Tibial artery (tissue), 4 donors: ENCODE measurements at regions not wholly inside any gene's neighbourhood (a gene's known extent, or its start where the extent isn't known, plus 50 kb on each side); places are given as distances from the start of the nearest gene placed in this dataset.
A peak's percentile ranks its signal among the peaks of the same experiment; 100 is the strongest.

Experiments
- DNase-seq, 2 donors: peaks; one replicate each; pipeline ENCODE4 v3.0.0-alpha.2; 2019
- H3K27ac ChIP-seq, 2 donors: fragments of 200-600 bp; sonication (generic) in 1 of 2; 1 replicate in 1 of 2; 2 replicates in 1 of 2; pipeline ENCODE4 v1.5.1; 2018 to 2019; ENCODE audit warnings: mild to moderate bottlenecking in 1 of 2
- H3K27me3 ChIP-seq, 2 donors: fragments of 200-600 bp; sonication (generic) in 1 of 2; one replicate each; pipeline versions ENCODE4 v1.5.1 to v1.6.0; 2016 to 2019
- H3K36me3 ChIP-seq, 3 donors: fragments of 200-600 bp; sonication (generic) in 2 of 3; one replicate each; pipeline ENCODE4 v1.5.1; 2016 to 2019; ENCODE audit warnings: mild to moderate bottlenecking in 2 of 3
- H3K4me1 ChIP-seq, 4 donors: fragments of 200-600 bp; sonication (generic) in 2 of 4; 1 replicate in 3 of 4; 2 replicates in 1 of 4; pipeline ENCODE4 v1.5.1; 2016 to 2019
- H3K4me3 ChIP-seq, 2 donors: fragments of 200-600 bp; sonication (generic) in 1 of 2; 1 replicate in 1 of 2; 2 replicates in 1 of 2; pipeline ENCODE4 v1.5.1; 2018 to 2019; ENCODE audit warnings: mild to moderate bottlenecking in 2 of 2
- H3K9me3 ChIP-seq, 3 donors: fragments of 200-600 bp; sonication (generic) in 1 of 3; one replicate each; pipeline ENCODE4 v1.5.1; 2016 to 2019
- intact Hi-C: fragments of 100-400 bp; cut with DNase I; formaldehyde crosslinking; loops from one replicate; pipeline ENCODE4 v1.15.0; 2023; ENCODE audit warnings: low total_unique reads
- TF ChIP-seq, protein P1 (sequence below), 2 experiments: fragments of 200-600 bp in 1 of 2; fragments of 450-650 bp in 1 of 2; IDR thresholded peaks; one replicate each; pipeline ENCODE4 v1.5.1; 2017 to 2019; ENCODE audit warnings: antibody characterized with exemption in 2 of 2, mild to moderate bottlenecking in 1 of 2, moderate library complexity in 1 of 2

- TF ChIP-seq, protein P1, sequence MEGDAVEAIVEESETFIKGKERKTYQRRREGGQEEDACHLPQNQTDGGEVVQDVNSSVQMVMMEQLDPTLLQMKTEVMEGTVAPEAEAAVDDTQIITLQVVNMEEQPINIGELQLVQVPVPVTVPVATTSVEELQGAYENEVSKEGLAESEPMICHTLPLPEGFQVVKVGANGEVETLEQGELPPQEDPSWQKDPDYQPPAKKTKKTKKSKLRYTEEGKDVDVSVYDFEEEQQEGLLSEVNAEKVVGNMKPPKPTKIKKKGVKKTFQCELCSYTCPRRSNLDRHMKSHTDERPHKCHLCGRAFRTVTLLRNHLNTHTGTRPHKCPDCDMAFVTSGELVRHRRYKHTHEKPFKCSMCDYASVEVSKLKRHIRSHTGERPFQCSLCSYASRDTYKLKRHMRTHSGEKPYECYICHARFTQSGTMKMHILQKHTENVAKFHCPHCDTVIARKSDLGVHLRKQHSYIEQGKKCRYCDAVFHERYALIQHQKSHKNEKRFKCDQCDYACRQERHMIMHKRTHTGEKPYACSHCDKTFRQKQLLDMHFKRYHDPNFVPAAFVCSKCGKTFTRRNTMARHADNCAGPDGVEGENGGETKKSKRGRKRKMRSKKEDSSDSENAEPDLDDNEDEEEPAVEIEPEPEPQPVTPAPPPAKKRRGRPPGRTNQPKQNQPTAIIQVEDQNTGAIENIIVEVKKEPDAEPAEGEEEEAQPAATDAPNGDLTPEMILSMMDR (IDR thresholded peaks at IDR 0.05), result no peak
- Histone ChIP-seq H3K27me3 (no peaks in the 10 kb centered on the region), H3K36me3 (no peaks in the 10 kb centered on the region), H3K9me3 (no peaks in the 10 kb centered on the region), H3K27ac (peak overlapping the region in 1 of 2 donors; percentile 23), H3K4me1 (peaks cover 0 to 30% (median 2%) of the 10 kb centered on the region in 4 donors), H3K4me3 (no peak overlapping the region)
- no peak for DNase-seq
- intact Hi-C loops, result no loop called here
Measured at GRCh38 chr3:152126260-152126659, 142.5 kb upstream of the MBNL1 start.

DNA sequence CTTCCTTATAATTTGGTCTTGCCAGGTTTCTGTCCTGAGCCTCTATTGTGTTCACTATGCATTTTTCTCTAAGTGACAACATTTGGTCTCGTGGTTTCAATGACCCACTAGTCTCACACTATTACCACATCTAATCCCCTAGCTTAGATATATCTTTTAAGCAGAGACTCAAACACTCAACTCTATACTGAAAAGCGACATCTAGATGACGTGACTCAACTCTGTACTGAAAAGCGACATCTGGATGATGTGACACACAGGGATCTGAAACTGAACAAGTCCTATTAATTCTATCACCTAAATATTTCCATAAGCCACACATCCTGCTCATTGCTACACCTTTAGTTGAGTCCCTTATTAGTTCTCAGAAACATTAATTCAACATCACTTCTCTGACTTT lies 141.7 kb upstream of the MBNL1 start:
- intact Hi-C loops, result no loop called here
- H3K9me3 ChIP-seq, result no peaks in the 10 kb centered on the region
- H3K36me3 ChIP-seq, result no peaks in the 10 kb centered on the region
- no peak overlapping the region for H3K4me3 ChIP-seq
- no peak overlapping the region for H3K27ac ChIP-seq
- TF ChIP-seq, protein P1 (IDR thresholded peaks at IDR 0.05), result no peak
- no peak for DNase-seq
- H3K4me1 ChIP-seq, result peaks cover 0 to 27% (median 2%) of the 10 kb centered on the region in 4 donors
- no peaks in the 10 kb centered on the region for H3K27me3 ChIP-seq

DNA sequence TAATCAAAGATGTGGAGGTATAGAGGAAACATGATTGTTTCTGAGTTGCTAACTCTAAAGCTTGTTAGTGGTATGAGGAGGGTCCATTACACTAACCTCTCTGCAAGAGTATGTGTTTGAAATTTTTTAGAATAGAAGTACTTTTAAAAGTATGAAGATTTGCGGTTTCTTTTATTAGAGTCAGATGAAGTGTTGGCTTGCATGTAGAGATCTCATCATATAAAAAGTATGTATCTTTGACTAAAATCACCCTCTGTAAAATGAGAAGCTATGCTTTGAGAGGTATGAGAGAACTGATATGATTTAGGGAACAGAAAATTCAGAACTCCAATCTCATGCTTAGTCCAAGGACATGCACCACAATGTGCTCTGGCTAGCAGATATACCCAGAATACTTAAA lies 140.4 kb upstream of the MBNL1 start:
- DNase-seq, result no peak
- peaks cover 0 to 22% (median 2%) of the 10 kb centered on the region in 4 donors for H3K4me1 ChIP-seq
- no peak overlapping the region for H3K4me3 ChIP-seq
- H3K27ac ChIP-seq, result no peak overlapping the region
- H3K36me3 ChIP-seq, result no peaks in the 10 kb centered on the region
- no peaks in the 10 kb centered on the region for H3K27me3 ChIP-seq
- TF ChIP-seq, protein P1 (IDR thresholded peaks at IDR 0.05), result no peak
- no peaks in the 10 kb centered on the region for H3K9me3 ChIP-seq
- intact Hi-C loops, result no loop called here

DNA sequence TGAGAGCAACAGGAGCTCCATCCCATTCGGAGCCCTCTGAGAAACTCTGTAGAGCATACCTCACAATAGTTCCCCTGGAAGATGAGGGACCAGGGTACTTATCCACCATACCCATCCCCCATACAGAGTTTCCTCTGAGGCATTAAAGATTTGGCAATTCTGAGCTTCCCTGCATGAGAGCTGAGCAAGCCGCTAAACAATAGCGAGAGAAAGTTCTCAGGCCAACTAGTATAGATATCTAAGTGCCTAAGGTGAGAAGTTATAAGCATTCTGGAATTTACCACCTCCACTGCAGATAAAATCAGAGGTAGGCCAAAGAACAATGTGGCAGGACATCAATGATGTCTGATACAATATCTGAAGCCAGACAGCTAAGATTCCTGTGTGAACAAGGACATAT lies 129.1 kb upstream of the MBNL1 start:
- Histone ChIP-seq H3K36me3 (no peaks in the 10 kb centered on the region), H3K4me1 (peaks cover 0 to 12% (median 5%) of the 10 kb centered on the region in 4 donors), H3K4me3 (no peak overlapping the region), H3K27me3 (no peaks in the 10 kb centered on the region), H3K27ac (no peak overlapping the region), H3K9me3 (peaks cover 0 to 3% (median 0%) of the 10 kb centered on the region in 3 donors)
- TF ChIP-seq, protein P1 (IDR thresholded peaks at IDR 0.05), result no peak
- no peak for DNase-seq
- intact Hi-C loops, result no loop called here

DNA sequence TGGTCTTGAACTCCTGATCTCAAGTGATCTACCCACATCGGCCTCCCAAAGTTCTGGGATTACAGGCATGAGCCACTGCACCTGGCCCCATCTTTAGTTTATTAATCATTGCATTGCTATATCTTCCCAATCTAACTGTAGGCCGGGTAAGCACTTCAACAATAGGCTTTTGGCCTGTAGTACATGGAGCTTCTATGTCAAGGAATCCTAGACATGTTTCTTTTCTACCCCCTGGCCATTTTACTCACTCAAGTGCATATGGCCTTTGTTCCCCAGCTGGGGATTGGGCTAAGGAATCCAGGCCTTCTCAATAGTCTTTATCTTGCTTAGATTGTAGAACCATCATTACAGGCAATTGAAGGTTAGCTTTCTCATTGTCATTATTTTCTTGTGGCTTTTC lies 122.3 kb upstream of the MBNL1 start:
- TF ChIP-seq, protein P1 (IDR thresholded peaks at IDR 0.05), result no peak
- Histone ChIP-seq H3K9me3 (no peaks in the 10 kb centered on the region), H3K27ac (peak overlapping the region; percentile 49 to 69), H3K4me3 (no peak overlapping the region), H3K27me3 (no peaks in the 10 kb centered on the region), H3K4me1 (peaks cover 0 to 55% (median 7%) of the 10 kb centered on the region in 4 donors), H3K36me3 (no peaks in the 10 kb centered on the region)
- intact Hi-C loops, result no loop called here
- DNase-seq, result no peak

DNA sequence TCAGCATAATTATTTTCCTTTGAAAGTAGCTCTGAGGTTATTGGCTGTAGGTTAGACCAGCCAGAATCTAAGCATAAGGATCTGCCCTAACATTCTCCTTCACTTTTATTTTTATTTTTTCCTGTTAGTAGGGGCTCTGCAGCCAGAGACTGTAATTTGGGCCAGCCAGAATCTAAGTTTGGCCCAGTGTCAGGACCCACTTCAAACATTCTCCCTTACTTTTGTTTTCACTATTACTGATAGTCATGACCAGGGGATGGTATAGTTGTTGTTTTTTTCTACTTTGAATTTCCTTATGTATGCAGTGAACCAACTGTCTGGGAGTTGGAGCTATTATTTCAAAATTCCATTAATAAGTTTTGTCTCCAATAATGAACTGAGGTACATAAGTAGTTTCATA lies 121.0 kb upstream of the MBNL1 start:
- no peaks in the 10 kb centered on the region for H3K36me3 ChIP-seq
- no peak for DNase-seq
- peak overlapping the region; percentile 49 to 69 for H3K27ac ChIP-seq
- H3K4me1 ChIP-seq, result peaks cover 0 to 60% (median 7%) of the 10 kb centered on the region in 4 donors
- TF ChIP-seq, protein P1 (IDR thresholded peaks at IDR 0.05), result no peak
- no peaks in the 10 kb centered on the region for H3K9me3 ChIP-seq
- no peaks in the 10 kb centered on the region for H3K27me3 ChIP-seq
- no peak overlapping the region for H3K4me3 ChIP-seq
- intact Hi-C loops, result no loop called here
